GM21619 (cell line): ENCODE measurements at regions not wholly inside any gene's neighbourhood (a gene's known extent, or its start where the extent isn't known, plus 50 kb on each side); places are given as distances from the start of the nearest gene placed in this dataset.

Source experiments
- ATAC-seq: cut with Tn5 transposase; IDR thresholded peaks from one replicate; pipeline ENCODE4 v1.9.1; 2021; ENCODE audit not compliant: unreplicated experiment

- ATAC-seq = no peak
These were observed 305.3 kb downstream of the SLC6A15 start for GRCh38 chr12:84607170-84607819.

- no peak for ATAC-seq
These were observed 306.6 kb downstream of the SLC6A15 start for GRCh38 chr12:84605983-84606382.

GRCh38 chr12:84604551-84604950 is 308.0 kb downstream of the SLC6A15 start:
- ATAC-seq = no peak

GRCh38 chr12:84603484-84604248 is 308.9 kb downstream of the SLC6A15 start:
- ATAC-seq = no peak

GRCh38 chr12:84601483-84601882 is 311.1 kb downstream of the SLC6A15 start:
- no peak for ATAC-seq

GRCh38 chr12:84599539-84599938 is 313.1 kb downstream of the SLC6A15 start:
- ATAC-seq = no peak

- no peak for ATAC-seq
These were observed 316.3 kb downstream of the SLC6A15 start for GRCh38 chr12:84596266-84596665.

GRCh38 chr12:84594157-84594556 is 318.4 kb downstream of the SLC6A15 start:
- no peak for ATAC-seq

- no peak for ATAC-seq
These were observed 326.7 kb downstream of the SLC6A15 start for GRCh38 chr12:84585776-84586395.

GRCh38 chr12:84572196-84572595 is 340.4 kb downstream of the SLC6A15 start:
- no peak for ATAC-seq

GRCh38 chr12:84562331-84562730 is 350.3 kb downstream of the SLC6A15 start:
- no peak for ATAC-seq

GRCh38 chr12:84561351-84561750 is 351.2 kb downstream of the SLC6A15 start:
- ATAC-seq = no peak

GRCh38 chr12:84554199-84554723 is 358.3 kb downstream of the SLC6A15 start:
- no peak for ATAC-seq

GRCh38 chr12:84553331-84554117 is 359.1 kb downstream of the SLC6A15 start:
- no peak for ATAC-seq

- ATAC-seq = no peak
These were observed 361.2 kb downstream of the SLC6A15 start for GRCh38 chr12:84551373-84551772.

- ATAC-seq = no peak
These were observed 362.1 kb downstream of the SLC6A15 start for GRCh38 chr12:84550518-84550917.

GRCh38 chr12:84542289-84542688 is 370.3 kb downstream of the SLC6A15 start:
- ATAC-seq = no peak

- no peak for ATAC-seq
These were observed 374.9 kb downstream of the SLC6A15 start for GRCh38 chr12:84537666-84538065.

GRCh38 chr12:84512751-84513150 is 399.8 kb downstream of the SLC6A15 start:
- ATAC-seq = no peak

GRCh38 chr12:84508851-84509260 is 403.7 kb downstream of the SLC6A15 start:
- no peak for ATAC-seq
